Right cardiac atrium (tissue), 5 donors: ENCODE measurements at regions not wholly inside any gene's neighbourhood (a gene's known extent, or its start where the extent isn't known, plus 50 kb on each side); places are given as distances from the start of the nearest gene placed in this dataset.

Experiments
- ATAC-seq, 2 donors: fragments of 200-7000 bp; cut with Tn5 transposase; one replicate each; pipeline versions ENCODE4 v1.8.0 to v1.9.1; 2020; ENCODE audit warnings: moderate library complexity in 2 of 2, mild to moderate bottlenecking in 1 of 2
- DNase-seq, 3 donors: peaks; one replicate each; pipeline ENCODE4 v3.0.0-alpha.2; 2020
- H3K27ac ChIP-seq: one replicate; pipeline ENCODE4 v1.5.1; 2013; ENCODE audit warnings: mild to moderate bottlenecking, low read length, control low read depth, moderate library complexity
- H3K27me3 ChIP-seq: one replicate; pipeline ENCODE4 v1.6.1; 2013; ENCODE audit not compliant: control insufficient read depth, insufficient read depth
- H3K4me1 ChIP-seq: one replicate; pipeline ENCODE4 v1.6.1; 2013; ENCODE audit warnings: low read length; ENCODE audit not compliant: control insufficient read depth, insufficient read depth
- H3K4me3 ChIP-seq: one replicate; pipeline ENCODE4 v1.5.1; 2013; ENCODE audit warnings: low read length, control low read depth
- H3K9me3 ChIP-seq: one replicate; pipeline ENCODE4 v1.6.1; 2013; ENCODE audit warnings: low read length; ENCODE audit not compliant: control insufficient read depth
- WGBS: extraction: QIAGEN DNeasy Blood & Tissue Kit; methylation state at CpG from one replicate; pipeline ENCODE4 v1.1.7; 2013; 5-methylcytosine and 5-hydroxymethylcytosine counted together
- intact Hi-C, 4 donors: fragments of 100-400 bp; cut with DNase I; formaldehyde crosslinking; loops; one replicate each; pipeline versions ENCODE4 v1.11.0 to v1.14.0; 2022 to 2023
- donor health status: healthy with polysubstance abuse.
- donor health status: DM: no; HTN: yes; CAD: no.
- donor health status: DM: no; HTN: no; CAD: no.
- donor health status: DM: no; HTN: yes; CAD: no; lungs with severe emphysema.
- donor health status: DM: yes; HTN: yes; CAD: no.

- Histone ChIP-seq H3K4me3 (no peak overlapping the region), H3K27me3 (no peaks in the 10 kb centered on the region), H3K4me1 (no peaks in the 10 kb centered on the region), H3K9me3 (peaks cover 2% of the 10 kb centered on the region), H3K27ac (no peak overlapping the region)
- DNase-seq (no peak), ATAC-seq (no peak)
- WGBS, result 67% methylated on average over 1 of the region's 1 CpG
- intact Hi-C loops, result no loop called here
Observed at GRCh38 chr6:101302593-101302992, 90.9 kb upstream of the GRIK2 start.

GRCh38 chr6:101303495-101303894 lies 90.0 kb upstream of the GRIK2 start:
- no peaks in the 10 kb centered on the region for H3K27me3 ChIP-seq
- ATAC-seq, result no peak
- DNase-seq, result no peak
- peaks cover 2% of the 10 kb centered on the region for H3K9me3 ChIP-seq
- H3K4me1 ChIP-seq, result no peaks in the 10 kb centered on the region
- H3K4me3 ChIP-seq, result no peak overlapping the region
- intact Hi-C loops, result no loop called here
- WGBS, result 81% methylated on average over 2 of the region's 2 CpGs
- H3K27ac ChIP-seq, result no peak overlapping the region

DNA sequence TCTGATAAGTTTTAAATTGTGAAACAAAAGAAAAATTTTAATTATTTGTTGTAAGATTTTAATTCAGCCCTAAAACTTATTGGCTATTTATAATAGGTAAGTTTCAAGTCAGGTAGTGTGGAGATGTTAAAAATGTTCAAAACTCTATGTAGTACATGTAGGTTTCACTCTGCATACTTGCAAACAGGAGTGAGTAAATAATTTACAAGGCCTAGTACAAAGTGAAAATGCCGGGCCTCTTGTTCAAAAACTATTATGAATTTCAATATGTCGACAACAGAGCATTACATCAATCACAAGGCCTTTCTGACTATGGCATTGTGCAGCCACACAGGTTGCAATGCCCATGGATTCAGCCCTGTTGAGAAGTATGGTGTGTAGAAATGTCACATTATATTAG lies 80.9 kb upstream of the GRIK2 start:
- Histone ChIP-seq H3K4me3 (no peak overlapping the region), H3K27me3 (no peaks in the 10 kb centered on the region), H3K27ac (no peak overlapping the region), H3K4me1 (no peaks in the 10 kb centered on the region), H3K9me3 (no peaks in the 10 kb centered on the region)
- WGBS, result 78% methylated on average over 2 of the region's 2 CpGs
- intact Hi-C loops, result no loop called here
- ATAC-seq (no peak), DNase-seq (no peak)

DNA sequence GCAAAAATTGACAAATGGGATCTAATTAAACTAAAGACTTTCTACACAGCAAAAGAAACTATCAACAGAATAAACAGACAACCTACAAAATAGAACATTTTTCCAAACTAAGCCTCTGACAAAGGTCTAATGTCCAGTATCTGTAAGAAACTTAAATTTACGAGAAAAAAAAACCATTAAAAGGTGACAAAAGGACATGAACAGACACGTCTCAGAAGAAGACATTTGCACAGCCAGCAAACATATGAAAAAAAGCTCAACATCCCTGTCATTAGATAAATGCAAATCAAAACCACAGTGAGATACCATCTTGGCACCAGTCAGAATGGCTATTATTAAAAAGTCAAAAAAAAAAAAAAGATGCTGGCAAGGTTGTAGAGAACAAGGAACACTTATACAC lies 70.6 kb upstream of the GRIK2 start:
- no peaks in the 10 kb centered on the region for H3K4me1 ChIP-seq
- no peaks in the 10 kb centered on the region for H3K9me3 ChIP-seq
- intact Hi-C loops, result no loop called here
- ATAC-seq, result no peak
- no peak for DNase-seq
- no peak overlapping the region for H3K27ac ChIP-seq
- 73% methylated on average over 2 of the region's 2 CpGs for WGBS
- no peak overlapping the region for H3K4me3 ChIP-seq
- no peaks in the 10 kb centered on the region for H3K27me3 ChIP-seq

- DNase-seq, result no peak
- ATAC-seq, result no peak
Observed at GRCh38 chr6:101326411-101326810, 67.1 kb upstream of the GRIK2 start.

DNA sequence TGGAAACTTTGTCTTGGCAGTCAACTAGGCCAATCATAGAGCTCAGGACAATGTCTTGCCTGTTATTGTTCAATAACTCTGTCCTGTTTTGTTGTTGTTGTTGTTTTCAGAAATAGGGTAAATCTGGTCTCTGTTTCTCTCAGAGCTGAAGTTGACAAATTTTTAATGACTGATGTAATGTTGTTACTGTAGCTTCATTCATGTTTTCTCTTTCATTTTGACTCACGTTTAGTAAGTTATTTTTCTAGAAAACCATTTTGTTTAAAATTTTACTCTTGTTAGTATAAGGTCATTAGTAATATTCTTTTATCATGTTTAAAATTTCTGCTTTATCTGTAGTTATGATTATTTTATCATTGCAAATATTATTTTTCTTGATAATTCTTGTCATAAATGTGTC lies 51.6 kb upstream of the GRIK2 start:
- Histone ChIP-seq H3K27ac (no peak overlapping the region), H3K4me3 (no peak overlapping the region), H3K9me3 (no peaks in the 10 kb centered on the region), H3K27me3 (no peaks in the 10 kb centered on the region), H3K4me1 (no peaks in the 10 kb centered on the region)
- intact Hi-C loops, result no loop called here
- 40% methylated on average over 1 of the region's 1 CpG for WGBS
- DNase-seq, result no peak
- ATAC-seq, result no peak

More at GRCh38 chr6:101326411-101326810, 67.1 kb upstream of the GRIK2 start:
- Histone ChIP-seq H3K9me3 (no peaks in the 10 kb centered on the region), H3K27ac (no peak overlapping the region), H3K27me3 (no peaks in the 10 kb centered on the region), H3K4me3 (no peak overlapping the region), H3K4me1 (no peaks in the 10 kb centered on the region)
- intact Hi-C loops, result no loop called here
